GM21737 (cell line): ENCODE measurements at regions not wholly inside any gene's neighbourhood (a gene's known extent, or its start where the extent isn't known, plus 50 kb on each side); places are given as distances from the start of the nearest gene placed in this dataset.
"Not testable (repeated sequence)": the region's sequence is repeated elsewhere in the genome, so short reads cannot be mapped to it uniquely, and the experiment has no call there.

ENCODE experiments used
- ATAC-seq: cut with Tn5 transposase; IDR thresholded peaks from one replicate; pipeline ENCODE4 v1.9.1; 2021; ENCODE audit warnings: mild to moderate bottlenecking, moderate library complexity; ENCODE audit not compliant: unreplicated experiment

GRCh38 chr10:8659982-8660381, 605.5 kb downstream of the GATA3 start:
- no peak for ATAC-seq

- ATAC-seq: no peak
These were observed 607.4 kb downstream of the GATA3 start for GRCh38 chr10:8661886-8662285.

- no peak for ATAC-seq
These were observed 608.6 kb downstream of the GATA3 start for GRCh38 chr10:8663131-8663530.

GRCh38 chr10:8665322-8665721, 610.8 kb downstream of the GATA3 start:
- ATAC-seq: no peak

GRCh38 chr10:8670461-8670860, 616.0 kb downstream of the GATA3 start:
- no peak for ATAC-seq

GRCh38 chr10:8674230-8674629, 619.7 kb downstream of the GATA3 start:
- ATAC-seq: no peak

- no peak for ATAC-seq
These were observed 623.2 kb downstream of the GATA3 start for GRCh38 chr10:8677642-8678041.

GRCh38 chr10:8684916-8685315, 630.4 kb downstream of the GATA3 start:
- not testable (repeated sequence) for ATAC-seq

- ATAC-seq: no peak
These were observed 634.4 kb downstream of the GATA3 start for GRCh38 chr10:8688881-8689280.

GRCh38 chr10:8691498-8692017, 637.1 kb downstream of the GATA3 start:
- no peak for ATAC-seq

GRCh38 chr10:8693635-8694034, 639.1 kb downstream of the GATA3 start:
- ATAC-seq: not testable (repeated sequence)

- no peak for ATAC-seq
These were observed 642.3 kb downstream of the GATA3 start for GRCh38 chr10:8696746-8697145.

GRCh38 chr10:8700689-8701088, 646.2 kb downstream of the GATA3 start:
- no peak for ATAC-seq

GRCh38 chr10:8702181-8702580, 647.7 kb downstream of the GATA3 start:
- no peak for ATAC-seq

- ATAC-seq: no peak
These were observed 650.9 kb downstream of the GATA3 start for GRCh38 chr10:8705415-8705814.

- ATAC-seq: no peak
These were observed 658.2 kb downstream of the GATA3 start for GRCh38 chr10:8712656-8713055.

GRCh38 chr10:8719971-8720370, 665.5 kb downstream of the GATA3 start:
- ATAC-seq: no peak

GRCh38 chr10:8721650-8722049, 667.2 kb downstream of the GATA3 start:
- no peak for ATAC-seq

- ATAC-seq: no peak
These were observed 668.3 kb downstream of the GATA3 start for GRCh38 chr10:8722835-8723234.

GRCh38 chr10:8725343-8725742, 670.9 kb downstream of the GATA3 start:
- no peak for ATAC-seq

GRCh38 chr10:8726084-8726778, 671.7 kb downstream of the GATA3 start:
- ATAC-seq: no peak

- no peak for ATAC-seq
These were observed 672.2 kb downstream of the GATA3 start for GRCh38 chr10:8726779-8727084.
